IPS-18a (cell line): ENCODE measurements at regions not wholly inside any gene's neighbourhood (a gene's known extent, or its start where the extent isn't known, plus 50 kb on each side); places are given as distances from the start of the nearest gene placed in this dataset.

Source experiments
- H3K27ac ChIP-seq: one replicate; pipeline ENCODE4 v1.5.1; 2013; ENCODE audit warnings: low read length
- H3K27me3 ChIP-seq: one replicate; pipeline ENCODE4 v1.6.1; 2013; ENCODE audit warnings: mild to moderate bottlenecking, low read length; ENCODE audit not compliant: control insufficient read depth, insufficient read depth
- H3K36me3 ChIP-seq: one replicate; pipeline ENCODE4 v1.6.1; 2013; ENCODE audit warnings: low read depth, low read length; ENCODE audit not compliant: control insufficient read depth
- H3K4me1 ChIP-seq: one replicate; pipeline ENCODE4 v1.6.1; 2013; ENCODE audit warnings: low read depth, low read length; ENCODE audit not compliant: control insufficient read depth
- H3K4me3 ChIP-seq: one replicate; pipeline ENCODE4 v1.5.1; 2013; ENCODE audit warnings: low read length
- H3K9ac ChIP-seq: one replicate; pipeline ENCODE4 v1.6.1; 2013; ENCODE audit warnings: mild to moderate bottlenecking, low read length, moderate library complexity
- H3K9me3 ChIP-seq: one replicate; pipeline ENCODE4 v1.6.1; 2013; ENCODE audit warnings: low read depth, low read length; ENCODE audit not compliant: control insufficient read depth

GRCh38 chr2:57849843-57850242, 196.8 kb upstream of the VRK2 start:
- Histone ChIP-seq H3K9me3 (no peaks in the 10 kb centered on the region), H3K27me3 (no peaks in the 10 kb centered on the region), H3K9ac (no peak overlapping the region), H3K36me3 (no peaks in the 10 kb centered on the region), H3K27ac (no peak overlapping the region), H3K4me3 (no peak overlapping the region), H3K4me1 (no peaks in the 10 kb centered on the region)

- no peaks in the 10 kb centered on the region for H3K9me3 ChIP-seq
- H3K27ac ChIP-seq: no peak overlapping the region
- no peaks in the 10 kb centered on the region for H3K36me3 ChIP-seq
- H3K9ac ChIP-seq: no peak overlapping the region
- H3K4me1 ChIP-seq: no peaks in the 10 kb centered on the region
- H3K27me3 ChIP-seq: no peaks in the 10 kb centered on the region
- H3K4me3 ChIP-seq: no peak overlapping the region
Observed at GRCh38 chr2:57850415-57851130, 196.0 kb upstream of the VRK2 start.

- Histone ChIP-seq H3K36me3 (no peaks in the 10 kb centered on the region), H3K9me3 (no peaks in the 10 kb centered on the region), H3K4me3 (no peak overlapping the region), H3K4me1 (no peaks in the 10 kb centered on the region), H3K9ac (no peak overlapping the region), H3K27ac (no peak overlapping the region), H3K27me3 (no peaks in the 10 kb centered on the region)
Observed at GRCh38 chr2:57855212-57855611, 191.4 kb upstream of the VRK2 start.

GRCh38 chr2:57859755-57860154, 186.9 kb upstream of the VRK2 start:
- H3K27me3 ChIP-seq: no peaks in the 10 kb centered on the region
- H3K4me3 ChIP-seq: no peak overlapping the region
- H3K9me3 ChIP-seq: no peaks in the 10 kb centered on the region
- H3K4me1 ChIP-seq: no peaks in the 10 kb centered on the region
- no peaks in the 10 kb centered on the region for H3K36me3 ChIP-seq
- H3K9ac ChIP-seq: no peak overlapping the region
- H3K27ac ChIP-seq: no peak overlapping the region

- no peaks in the 10 kb centered on the region for H3K27me3 ChIP-seq
- H3K9ac ChIP-seq: no peak overlapping the region
- H3K4me3 ChIP-seq: no peak overlapping the region
- H3K27ac ChIP-seq: no peak overlapping the region
- no peaks in the 10 kb centered on the region for H3K9me3 ChIP-seq
- no peaks in the 10 kb centered on the region for H3K36me3 ChIP-seq
- no peaks in the 10 kb centered on the region for H3K4me1 ChIP-seq
Observed at GRCh38 chr2:57862153-57862552, 184.5 kb upstream of the VRK2 start.

GRCh38 chr2:57862727-57863126, 183.9 kb upstream of the VRK2 start:
- Histone ChIP-seq H3K9ac (no peak overlapping the region), H3K27ac (no peak overlapping the region), H3K36me3 (no peaks in the 10 kb centered on the region), H3K27me3 (no peaks in the 10 kb centered on the region), H3K4me3 (no peak overlapping the region), H3K4me1 (no peaks in the 10 kb centered on the region), H3K9me3 (no peaks in the 10 kb centered on the region)

- Histone ChIP-seq H3K27me3 (no peaks in the 10 kb centered on the region), H3K9me3 (no peaks in the 10 kb centered on the region), H3K4me3 (no peak overlapping the region), H3K9ac (no peak overlapping the region), H3K27ac (no peak overlapping the region), H3K4me1 (no peaks in the 10 kb centered on the region), H3K36me3 (no peaks in the 10 kb centered on the region)
Observed at GRCh38 chr2:57864926-57865325, 181.7 kb upstream of the VRK2 start.

GRCh38 chr2:57867730-57868129, 178.9 kb upstream of the VRK2 start:
- no peaks in the 10 kb centered on the region for H3K4me1 ChIP-seq
- no peaks in the 10 kb centered on the region for H3K9me3 ChIP-seq
- H3K27ac ChIP-seq: no peak overlapping the region

GRCh38 chr2:57868619-57869139, 177.9 kb upstream of the VRK2 start:
- Histone ChIP-seq H3K27me3 (no peaks in the 10 kb centered on the region), H3K4me3 (no peak overlapping the region), H3K36me3 (no peaks in the 10 kb centered on the region), H3K27ac (no peak overlapping the region), H3K9me3 (no peaks in the 10 kb centered on the region), H3K4me1 (no peaks in the 10 kb centered on the region), H3K9ac (no peak overlapping the region)

More at GRCh38 chr2:57867730-57868129, 178.9 kb upstream of the VRK2 start:
- Histone ChIP-seq H3K9ac (no peak overlapping the region), H3K27me3 (no peaks in the 10 kb centered on the region), H3K4me3 (no peak overlapping the region), H3K36me3 (no peaks in the 10 kb centered on the region)

GRCh38 chr2:57869758-57870344, 176.8 kb upstream of the VRK2 start:
- no peak overlapping the region for H3K27ac ChIP-seq
- no peak overlapping the region for H3K9ac ChIP-seq
- no peaks in the 10 kb centered on the region for H3K9me3 ChIP-seq
- no peaks in the 10 kb centered on the region for H3K27me3 ChIP-seq
- H3K36me3 ChIP-seq: no peaks in the 10 kb centered on the region
- H3K4me3 ChIP-seq: no peak overlapping the region
- no peaks in the 10 kb centered on the region for H3K4me1 ChIP-seq

GRCh38 chr2:57876313-57876712, 170.3 kb upstream of the VRK2 start:
- Histone ChIP-seq H3K9ac (no peak overlapping the region), H3K9me3 (no peaks in the 10 kb centered on the region), H3K4me3 (no peak overlapping the region), H3K4me1 (peaks cover 4% of the 10 kb centered on the region), H3K27me3 (no peaks in the 10 kb centered on the region), H3K27ac (no peak overlapping the region), H3K36me3 (no peaks in the 10 kb centered on the region)

- no peak overlapping the region for H3K9ac ChIP-seq
- no peaks in the 10 kb centered on the region for H3K36me3 ChIP-seq
- no peaks in the 10 kb centered on the region for H3K27me3 ChIP-seq
- H3K4me3 ChIP-seq: no peak overlapping the region
- H3K27ac ChIP-seq: no peak overlapping the region
- H3K9me3 ChIP-seq: no peaks in the 10 kb centered on the region
- peaks cover 4% of the 10 kb centered on the region for H3K4me1 ChIP-seq
Observed at GRCh38 chr2:57877811-57878170, 168.8 kb upstream of the VRK2 start.
